HG02610 (cell line): ENCODE measurements at regions not wholly inside any gene's neighbourhood (a gene's known extent, or its start where the extent isn't known, plus 50 kb on each side); places are given as distances from the start of the nearest gene placed in this dataset.
A peak's percentile ranks its signal among the peaks of the same experiment; 100 is the strongest.

Source experiments
- ATAC-seq: cut with Tn5 transposase; IDR thresholded peaks from one replicate; pipeline ENCODE4 v1.9.1; 2021; ENCODE audit warnings: mild to moderate bottlenecking, moderate library complexity; ENCODE audit not compliant: unreplicated experiment

GRCh38 chr2:212638694-212639093 lies 100.1 kb upstream of the ERBB4 start:
- no peak for ATAC-seq

GRCh38 chr2:212628586-212628985 lies 90.0 kb upstream of the ERBB4 start:
- no peak for ATAC-seq

- ATAC-seq: no peak
Measured at GRCh38 chr2:212626371-212626918, 87.8 kb upstream of the ERBB4 start.

DNA sequence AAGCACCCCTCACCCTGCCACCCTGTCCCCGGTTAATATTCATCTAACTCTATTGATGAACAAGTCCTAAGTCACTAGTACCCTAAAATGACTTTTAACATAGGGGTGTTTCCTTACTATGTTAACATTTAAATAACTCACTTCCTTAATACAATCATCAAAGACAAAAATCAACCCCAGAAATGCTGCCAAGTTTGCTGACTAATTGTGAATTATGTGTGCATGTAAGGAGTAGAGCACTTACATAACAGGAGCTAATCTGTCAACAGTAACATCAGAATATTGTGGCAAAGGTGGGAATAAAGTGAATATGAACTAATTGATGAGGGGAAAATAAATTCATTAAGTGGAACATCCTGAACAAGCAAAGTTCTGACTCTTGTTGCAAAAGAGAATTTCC lies 81.4 kb upstream of the ERBB4 start:
- no peak for ATAC-seq

GRCh38 chr2:212618636-212619035 lies 80.0 kb upstream of the ERBB4 start:
- no peak for ATAC-seq

DNA sequence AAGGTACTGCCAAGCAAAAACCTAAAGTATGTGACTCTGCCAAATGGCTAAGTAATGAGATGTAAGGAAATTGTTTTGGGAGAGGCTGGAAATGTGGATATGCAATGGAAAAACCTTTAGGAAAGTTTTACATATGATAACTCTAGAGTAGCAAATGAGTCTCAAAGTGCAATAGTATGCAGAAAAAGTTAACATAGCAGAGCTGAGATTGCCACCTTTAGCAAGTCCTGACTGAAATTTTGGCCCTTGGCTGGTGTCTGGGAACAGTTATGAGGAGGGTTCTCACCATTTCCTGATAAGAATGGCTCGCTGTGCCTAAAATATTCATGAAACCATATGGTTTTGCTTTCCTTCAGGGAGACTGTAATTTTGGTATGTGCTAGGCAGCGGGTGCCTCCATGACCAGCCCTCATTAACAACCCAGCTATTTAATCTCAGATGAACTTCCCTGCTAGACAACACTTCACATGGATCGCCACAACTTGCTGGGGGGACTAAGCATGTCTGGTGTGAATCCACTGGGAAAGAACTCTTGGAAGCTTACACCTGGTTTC lies 72.3 kb upstream of the ERBB4 start:
- no peak for ATAC-seq

GRCh38 chr2:212609479-212609878 lies 70.9 kb upstream of the ERBB4 start:
- ATAC-seq: no peak

DNA sequence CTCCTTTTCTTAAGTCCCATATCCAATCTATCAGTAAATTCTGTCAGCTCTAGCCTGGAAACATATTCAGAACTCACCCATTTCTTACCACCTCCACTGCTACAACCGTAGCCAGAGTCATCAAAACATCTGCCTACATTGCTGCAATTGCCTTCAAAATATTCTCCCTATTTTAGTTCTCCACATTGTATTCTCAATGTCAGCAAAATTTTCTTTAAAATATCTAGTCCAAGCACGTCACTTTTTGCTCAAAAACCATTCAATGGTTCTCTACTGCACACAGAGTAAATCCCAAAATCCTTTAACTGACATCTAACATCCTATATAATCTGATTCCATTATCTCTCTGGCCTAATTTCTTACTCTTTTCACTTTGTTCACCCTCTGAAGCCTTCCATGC lies 68.5 kb upstream of the ERBB4 start:
- no peak for ATAC-seq

DNA sequence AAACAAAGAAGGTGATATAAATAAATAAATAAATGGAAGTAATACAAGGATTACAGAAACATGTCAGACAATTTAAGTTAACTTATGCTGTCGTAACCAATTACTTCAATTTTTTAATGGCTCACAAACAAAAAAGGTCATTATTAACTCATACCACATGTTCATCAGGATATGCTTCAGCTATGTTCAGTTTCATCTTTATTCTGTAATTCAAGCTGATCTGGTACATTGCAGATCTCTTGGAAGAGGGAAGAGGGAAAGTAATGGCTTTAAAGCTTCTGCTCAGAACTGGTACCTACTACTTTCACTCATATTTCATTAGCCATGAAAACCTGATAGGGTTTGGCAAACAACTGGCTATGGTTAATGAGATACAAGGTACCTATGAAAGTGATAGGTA lies 67.6 kb upstream of the ERBB4 start:
- ATAC-seq: no peak

GRCh38 chr2:212596688-212597087 lies 58.1 kb upstream of the ERBB4 start:
- ATAC-seq: no peak

DNA sequence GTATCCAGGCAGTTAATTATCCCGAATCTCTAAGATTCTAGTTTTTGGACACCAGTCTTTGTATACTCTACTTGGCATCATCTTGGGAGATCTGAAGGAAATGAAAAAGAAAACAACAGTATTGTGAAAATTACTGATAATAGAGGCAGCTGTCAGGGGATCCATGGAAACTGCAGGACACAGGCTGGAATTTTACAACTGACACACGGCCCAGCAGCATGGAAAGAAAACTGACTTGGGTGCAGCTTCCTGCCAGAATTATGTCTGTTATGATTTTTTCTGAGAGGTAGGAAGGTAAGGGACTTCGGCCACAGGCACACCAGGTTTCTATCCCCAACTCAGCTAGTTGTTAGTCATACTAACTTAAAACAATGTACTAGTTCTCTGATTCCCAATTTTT lies 57.7 kb upstream of the ERBB4 start:
- ATAC-seq: no peak

- ATAC-seq: peak; percentile 52
Measured at GRCh38 chr2:212595036-212595654, 56.5 kb upstream of the ERBB4 start.

GRCh38 chr2:212592695-212593094 lies 54.1 kb upstream of the ERBB4 start:
- ATAC-seq: no peak
